HG02970 (cell line): ENCODE measurements at regions not wholly inside any gene's neighbourhood (a gene's known extent, or its start where the extent isn't known, plus 50 kb on each side); places are given as distances from the start of the nearest gene placed in this dataset.

Experiments used
- ATAC-seq: cut with Tn5 transposase; IDR thresholded peaks from one replicate; pipeline ENCODE4 v1.9.1; 2021; ENCODE audit warnings: mild to moderate bottlenecking, moderate library complexity, moderate number of reproducible peaks; ENCODE audit not compliant: unreplicated experiment, low FRiP score

GRCh38 chr6:95071464-95071863, 505.9 kb upstream of the MANEA start:
- no peak for ATAC-seq

GRCh38 chr6:95078457-95078856, 498.9 kb upstream of the MANEA start:
- no peak for ATAC-seq

- no peak for ATAC-seq
Measured at GRCh38 chr6:95081231-95081630, 496.1 kb upstream of the MANEA start.

- ATAC-seq = no peak
Measured at GRCh38 chr6:95081949-95082348, 495.4 kb upstream of the MANEA start.

- no peak for ATAC-seq
Measured at GRCh38 chr6:95083506-95083905, 493.8 kb upstream of the MANEA start.

GRCh38 chr6:95084867-95085266, 492.5 kb upstream of the MANEA start:
- ATAC-seq = no peak

- no peak for ATAC-seq
Measured at GRCh38 chr6:95087394-95088097, 489.8 kb upstream of the MANEA start.

- peak; percentile 84 for ATAC-seq
Measured at GRCh38 chr6:95091823-95092436, 485.4 kb upstream of the MANEA start.

GRCh38 chr6:95093154-95093553, 484.2 kb upstream of the MANEA start:
- no peak for ATAC-seq

- ATAC-seq = no peak
Measured at GRCh38 chr6:95094751-95095663, 482.3 kb upstream of the MANEA start.

- no peak for ATAC-seq
Measured at GRCh38 chr6:95095855-95096254, 481.5 kb upstream of the MANEA start.

GRCh38 chr6:95099410-95099809, 477.9 kb upstream of the MANEA start:
- ATAC-seq = no peak

GRCh38 chr6:95109212-95109611, 468.1 kb upstream of the MANEA start:
- ATAC-seq = no peak

GRCh38 chr6:95110767-95111166, 466.6 kb upstream of the MANEA start:
- ATAC-seq = no peak

GRCh38 chr6:95117236-95117635, 460.1 kb upstream of the MANEA start:
- no peak for ATAC-seq

GRCh38 chr6:95119927-95120326, 457.4 kb upstream of the MANEA start:
- ATAC-seq = no peak

GRCh38 chr6:95120984-95121383, 456.4 kb upstream of the MANEA start:
- no peak for ATAC-seq

GRCh38 chr6:95127261-95127660, 450.1 kb upstream of the MANEA start:
- ATAC-seq = no peak

GRCh38 chr6:95128439-95128838, 448.9 kb upstream of the MANEA start:
- no peak for ATAC-seq

- no peak for ATAC-seq
Measured at GRCh38 chr6:95128947-95129346, 448.4 kb upstream of the MANEA start.

- no peak for ATAC-seq
Measured at GRCh38 chr6:95133578-95133977, 443.8 kb upstream of the MANEA start.
